Retinal pigment epithelial cell (primary cell): ENCODE measurements at regions not wholly inside any gene's neighbourhood (a gene's known extent, or its start where the extent isn't known, plus 50 kb on each side); places are given as distances from the start of the nearest gene placed in this dataset.

ENCODE experiments used
- DNase-seq: peaks from one replicate; pipeline ENCODE4 v3.0.0-alpha.2; 2010; ENCODE audit warnings: low read depth
- H3K4me3 ChIP-seq: 2 replicates; pipeline ENCODE4 v1.5.1; 2011; ENCODE audit warnings: mild to moderate bottlenecking, low read length, control low read depth, moderate library complexity
- CTCF ChIP-seq: conservative IDR thresholded peaks from 2 replicates; pipeline ENCODE4 v1.5.1; 2011; ENCODE audit warnings: low read depth, low read length, control low read depth, inconsistent platforms

- DNase-seq: no peak
- TF ChIP-seq CTCF: no peak
- no peak overlapping the region for H3K4me3 ChIP-seq
Measured at GRCh38 chr12:16449459-16449858, 102.0 kb downstream of the MGST1 start.

- TF ChIP-seq CTCF: no peak
- no peak overlapping the region for H3K4me3 ChIP-seq
- no peak for DNase-seq
Measured at GRCh38 chr12:16453319-16453718, 105.9 kb downstream of the MGST1 start.

- no peak for TF ChIP-seq CTCF
- H3K4me3 ChIP-seq: no peak overlapping the region
- DNase-seq: no peak
Measured at GRCh38 chr12:16454481-16454880, 107.0 kb downstream of the MGST1 start.

GRCh38 chr12:16458521-16459078, 111.2 kb downstream of the MGST1 start:
- no peak for DNase-seq
- TF ChIP-seq CTCF: no peak
- no peak overlapping the region for H3K4me3 ChIP-seq

- no peak overlapping the region for H3K4me3 ChIP-seq
- no peak for DNase-seq
- no peak for TF ChIP-seq CTCF
Measured at GRCh38 chr12:16467272-16467671, 119.8 kb downstream of the MGST1 start.

- no peak for DNase-seq
- TF ChIP-seq CTCF: no peak
- H3K4me3 ChIP-seq: no peak overlapping the region
Measured at GRCh38 chr12:16472631-16473030, 125.2 kb downstream of the MGST1 start.

GRCh38 chr12:16473610-16474326, 126.3 kb downstream of the MGST1 start:
- TF ChIP-seq CTCF: no peak
- peak; percentile 19 for DNase-seq
- no peak overlapping the region for H3K4me3 ChIP-seq
